ENCODE measurements at regions not wholly inside any gene's neighbourhood (a gene's known extent, or its start where the extent isn't known, plus 50 kb on each side); places are given as distances from the start of the nearest gene placed in this dataset.

- TF ChIP-seq POLR2A (IDR thresholded peaks at IDR 0.05), result no peak
- peak; percentile 40 to 65 (median 52) for TF ChIP-seq CTCF (IDR thresholded peaks at IDR 0.05)
- Histone ChIP-seq H3K27ac (no peak overlapping the region), H3K4me1 (no peaks in the 10 kb centered on the region), H3K27me3 (no peaks in the 10 kb centered on the region), H3K9me3 (no peaks in the 10 kb centered on the region), H3K4me3 (no peak overlapping the region), H3K36me3 (no peaks in the 10 kb centered on the region)
- DNase-seq, result no peak
- intact Hi-C loops (cut with DNase I; ENCODE audit: low total_unique reads), result no loop called here
These were observed 154.2 kb upstream of the DAB2 start for GRCh38 chr5:39578887-39579497.

GRCh38 chr5:39577529-39577928 lies 152.7 kb upstream of the DAB2 start:
- H3K4me1 ChIP-seq, result no peaks in the 10 kb centered on the region
- no peaks in the 10 kb centered on the region for H3K27me3 ChIP-seq
- no peak overlapping the region for H3K4me3 ChIP-seq
- no peak for TF ChIP-seq POLR2A (IDR thresholded peaks at IDR 0.05)
- TF ChIP-seq CTCF (IDR thresholded peaks at IDR 0.05), result no peak
- no peak overlapping the region for H3K27ac ChIP-seq
- intact Hi-C loops (cut with DNase I; ENCODE audit: low total_unique reads), result no loop called here
- no peaks in the 10 kb centered on the region for H3K9me3 ChIP-seq
- DNase-seq, result no peak
- no peaks in the 10 kb centered on the region for H3K36me3 ChIP-seq

GRCh38 chr5:39570403-39571027 lies 145.7 kb upstream of the DAB2 start:
- DNase-seq, result no peak
- TF ChIP-seq POLR2A (IDR thresholded peaks at IDR 0.05) (no peak), CTCF (IDR thresholded peaks at IDR 0.05) (peak; percentile 62 to 73 (median 65))
- Histone ChIP-seq H3K9me3 (no peaks in the 10 kb centered on the region), H3K4me1 (no peaks in the 10 kb centered on the region), H3K27ac (no peak overlapping the region), H3K27me3 (no peaks in the 10 kb centered on the region), H3K4me3 (no peak overlapping the region), H3K36me3 (no peaks in the 10 kb centered on the region)
- intact Hi-C loops (cut with DNase I; ENCODE audit: low total_unique reads), result no loop called here

- no peaks in the 10 kb centered on the region for H3K27me3 ChIP-seq
- H3K4me1 ChIP-seq, result no peaks in the 10 kb centered on the region
- H3K4me3 ChIP-seq, result no peak overlapping the region
- H3K36me3 ChIP-seq, result no peaks in the 10 kb centered on the region
- intact Hi-C loops (cut with DNase I; ENCODE audit: low total_unique reads), result no loop called here
- no peak for DNase-seq
- no peak for TF ChIP-seq POLR2A (IDR thresholded peaks at IDR 0.05)
- TF ChIP-seq CTCF (IDR thresholded peaks at IDR 0.05), result no peak
- H3K27ac ChIP-seq, result no peak overlapping the region
- no peaks in the 10 kb centered on the region for H3K9me3 ChIP-seq
These were observed 145.1 kb upstream of the DAB2 start for GRCh38 chr5:39569857-39570256.

- no peaks in the 10 kb centered on the region for H3K4me1 ChIP-seq
- no peak overlapping the region for H3K4me3 ChIP-seq
- H3K36me3 ChIP-seq, result no peaks in the 10 kb centered on the region
- H3K27ac ChIP-seq, result no peak overlapping the region
- intact Hi-C loops (cut with DNase I; ENCODE audit: low total_unique reads), result no loop called here
- DNase-seq, result no peak
- no peak for TF ChIP-seq CTCF (IDR thresholded peaks at IDR 0.05)
- no peak for TF ChIP-seq POLR2A (IDR thresholded peaks at IDR 0.05)
- H3K27me3 ChIP-seq, result no peaks in the 10 kb centered on the region
- no peaks in the 10 kb centered on the region for H3K9me3 ChIP-seq
These were observed 142.1 kb upstream of the DAB2 start for GRCh38 chr5:39566891-39567290.

Measured in uterus (tissue), 3 donors.